K562 (cell line): ENCODE measurements at regions not wholly inside any gene's neighbourhood (a gene's known extent, or its start where the extent isn't known, plus 50 kb on each side); places are given as distances from the start of the nearest gene placed in this dataset.

Source experiments
- SLC30A9 ChIP-seq: fragments of 250-450 bp; sonication (Bioruptor Pico); IDR thresholded peaks from 2 replicates; pipeline ENCODE4 v1.8.0; 2022; ENCODE audit warnings: mild to moderate bottlenecking, moderate library complexity
- TBL1XR1 ChIP-seq, 2 experiments: IDR thresholded peaks; 2 replicates each; pipeline ENCODE4 v1.6.1; 2012; ENCODE audit warnings: improper control_type of control experiment in 2 of 2, low read length in 2 of 2, mild to moderate bottlenecking in 1 of 2
- TEAD4 ChIP-seq, 2 experiments: sonication (generic) in 1 of 2; formaldehyde crosslinking in 1 of 2; IDR thresholded peaks; 2 replicates each; pipeline versions ENCODE4 v1.6.1 to v1.8.0; 2012 to 2022; ENCODE audit warnings: borderline replicate concordance in 1 of 2, inconsistent platforms in 1 of 2, low read length in 1 of 2, mild to moderate bottlenecking in 1 of 2, missing genetic modification reagents in 1 of 2
- TF ChIP-seq, protein P1 (sequence below), 3 experiments: IDR thresholded peaks in 2 of 3; conservative IDR thresholded peaks in 1 of 3; 2 replicates each; pipeline ENCODE4 v1.5.1; 2011 to 2012; ENCODE audit warnings: low read length in 3 of 3, mild to moderate bottlenecking in 3 of 3, control low read depth in 2 of 3, improper control_type of control experiment in 1 of 3, inconsistent platforms in 1 of 3, low read depth in 1 of 3, mixed read lengths in 1 of 3, moderate library complexity in 1 of 3; ENCODE audit not compliant: insufficient read depth in 2 of 3

DNA sequence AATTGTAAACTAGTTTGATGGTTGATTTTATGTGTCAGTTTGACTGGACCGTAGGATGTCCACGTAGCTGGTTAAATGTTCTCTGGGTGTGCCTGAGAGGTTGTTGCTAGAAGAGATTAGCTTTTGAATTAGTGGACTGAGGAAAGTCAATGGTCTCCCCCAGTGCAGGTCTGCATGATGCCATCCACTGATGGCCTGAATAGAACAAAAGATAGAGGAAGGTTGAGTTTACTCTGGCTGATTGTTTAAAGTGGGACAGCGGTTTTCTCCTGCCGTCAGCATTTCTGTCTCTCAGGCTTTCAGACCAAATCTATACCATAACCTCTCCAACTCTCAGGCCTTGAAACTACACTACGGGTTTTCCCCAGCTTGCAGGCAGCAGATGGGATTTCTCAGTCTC is 899.2 kb upstream of the WWC1 start:
- TF ChIP-seq TEAD4 (IDR thresholded peaks at IDR 0.05; ENCODE audit: low read length) (no peak), TEAD4 (CRISPR knock-in tag; IDR thresholded peaks at IDR 0.05; ENCODE audit: borderline replicate concordance) (no peak), TBL1XR1 (IDR thresholded peaks at IDR 0.05; ENCODE audit: low read length in 2 of 2) (no peak), SLC30A9 (CRISPR knock-in tag) (no peak)
- TF ChIP-seq, protein P1, sequence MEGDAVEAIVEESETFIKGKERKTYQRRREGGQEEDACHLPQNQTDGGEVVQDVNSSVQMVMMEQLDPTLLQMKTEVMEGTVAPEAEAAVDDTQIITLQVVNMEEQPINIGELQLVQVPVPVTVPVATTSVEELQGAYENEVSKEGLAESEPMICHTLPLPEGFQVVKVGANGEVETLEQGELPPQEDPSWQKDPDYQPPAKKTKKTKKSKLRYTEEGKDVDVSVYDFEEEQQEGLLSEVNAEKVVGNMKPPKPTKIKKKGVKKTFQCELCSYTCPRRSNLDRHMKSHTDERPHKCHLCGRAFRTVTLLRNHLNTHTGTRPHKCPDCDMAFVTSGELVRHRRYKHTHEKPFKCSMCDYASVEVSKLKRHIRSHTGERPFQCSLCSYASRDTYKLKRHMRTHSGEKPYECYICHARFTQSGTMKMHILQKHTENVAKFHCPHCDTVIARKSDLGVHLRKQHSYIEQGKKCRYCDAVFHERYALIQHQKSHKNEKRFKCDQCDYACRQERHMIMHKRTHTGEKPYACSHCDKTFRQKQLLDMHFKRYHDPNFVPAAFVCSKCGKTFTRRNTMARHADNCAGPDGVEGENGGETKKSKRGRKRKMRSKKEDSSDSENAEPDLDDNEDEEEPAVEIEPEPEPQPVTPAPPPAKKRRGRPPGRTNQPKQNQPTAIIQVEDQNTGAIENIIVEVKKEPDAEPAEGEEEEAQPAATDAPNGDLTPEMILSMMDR (IDR thresholded peaks at IDR 0.05 in 2 of 3, conservative IDR thresholded peaks at IDR 0.05 in 1 of 3; ENCODE audit: insufficient read depth in 2 of 3, low read depth in 1 of 3, low read length in 3 of 3) = no peak
